ENCODE measurements at regions not wholly inside any gene's neighbourhood (a gene's known extent, or its start where the extent isn't known, plus 50 kb on each side); places are given as distances from the start of the nearest gene placed in this dataset.
A peak's percentile ranks its signal among the peaks of the same experiment; 100 is the strongest.
"Not testable (repeated sequence)": the region's sequence is repeated elsewhere in the genome, so short reads cannot be mapped to it uniquely, and the experiment has no call there.

DNA sequence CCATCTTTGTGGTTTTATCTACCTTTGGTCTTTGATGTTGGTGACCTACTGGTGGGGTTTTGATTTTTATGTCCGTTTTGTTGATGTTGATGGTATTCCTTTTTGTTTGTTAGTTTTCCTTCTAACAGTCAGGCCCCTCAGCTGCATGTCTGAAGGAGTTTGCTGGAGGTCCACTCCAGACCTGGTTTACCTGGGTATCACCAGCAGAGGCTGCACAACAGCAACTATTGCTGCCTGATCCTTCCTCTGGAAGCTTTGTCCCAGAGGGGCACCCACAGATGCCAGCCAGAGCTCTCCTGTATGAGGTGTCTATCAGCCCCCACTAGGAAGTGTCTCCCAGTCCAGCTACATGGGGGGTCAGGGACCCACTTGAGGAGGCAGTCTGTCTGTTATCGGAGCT, 199.3 kb upstream of the WDFY3 start:
- DNase-seq (ENCODE audit: low spot score) = no peak

DNA sequence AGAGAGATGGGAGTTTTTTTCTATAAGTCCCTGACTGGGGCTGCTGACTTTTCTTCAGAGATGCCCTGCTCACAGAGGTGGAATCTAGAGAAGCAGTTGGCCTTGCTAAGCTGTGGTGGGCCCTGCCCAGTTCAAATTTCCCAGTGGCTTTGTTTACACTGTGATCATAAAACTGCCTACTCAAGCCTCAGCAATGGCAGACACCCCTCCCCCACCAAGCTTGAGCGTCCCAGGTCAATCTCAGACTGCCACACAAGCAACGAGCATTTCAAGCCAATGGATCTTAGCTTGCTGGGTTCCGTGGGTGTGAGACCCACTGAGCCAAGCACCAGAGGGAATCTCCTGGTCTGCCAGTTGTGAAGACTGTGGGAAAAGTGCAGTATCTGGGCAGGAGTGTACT, 199.8 kb upstream of the WDFY3 start:
- no peak for DNase-seq (ENCODE audit: low spot score)

DNA sequence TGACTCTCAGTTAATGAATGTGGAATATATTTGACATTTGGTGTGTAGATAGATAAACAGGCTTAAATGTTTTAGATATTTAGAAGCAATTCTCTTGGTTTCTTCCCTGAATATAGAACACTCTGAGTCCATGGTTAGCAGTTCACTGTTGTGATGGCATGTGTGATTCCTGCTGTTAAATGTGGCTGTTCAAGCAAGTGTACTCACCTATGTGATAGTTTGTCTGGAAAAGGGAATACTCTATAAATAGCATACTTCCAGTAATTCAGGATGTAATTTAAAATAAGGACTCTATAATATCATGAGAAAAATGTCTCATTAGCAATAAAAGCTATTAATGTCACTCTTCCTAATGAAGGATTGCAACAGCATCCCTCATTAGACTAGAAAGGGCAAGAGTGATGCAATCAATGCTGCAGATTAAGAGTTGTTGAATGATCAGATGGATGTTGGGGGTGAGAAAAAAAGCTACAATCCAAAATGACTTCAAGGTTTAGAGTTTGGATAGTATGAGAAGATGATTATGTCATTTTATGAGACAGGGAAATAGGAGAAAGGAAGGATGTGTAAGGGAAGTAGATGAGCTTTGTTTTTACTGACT, 201.8 kb upstream of the WDFY3 start:
- no peak for DNase-seq (ENCODE audit: low spot score)

DNA sequence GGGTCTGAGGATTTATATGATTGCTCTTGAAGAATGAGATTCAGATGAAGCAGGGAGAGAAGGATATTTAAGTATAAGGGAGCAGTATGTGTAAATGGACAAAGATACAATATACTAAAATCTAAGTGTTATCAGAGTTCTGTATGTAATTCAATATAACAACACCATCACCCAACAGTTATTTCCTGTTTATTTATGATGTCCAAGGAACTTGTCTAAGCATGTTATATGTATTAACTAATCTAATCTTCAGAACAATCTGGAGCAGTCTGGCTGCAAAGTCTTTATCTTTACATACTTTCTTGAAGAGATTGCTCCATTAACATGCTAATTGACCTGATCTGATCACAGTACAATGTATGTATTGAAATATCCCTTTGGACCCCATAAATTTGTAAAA, 203.8 kb upstream of the WDFY3 start:
- no peak for DNase-seq (ENCODE audit: low spot score)

GRCh38 chr4:85175190-85175589, 208.7 kb upstream of the WDFY3 start:
- DNase-seq (ENCODE audit: low spot score) = no peak

DNA sequence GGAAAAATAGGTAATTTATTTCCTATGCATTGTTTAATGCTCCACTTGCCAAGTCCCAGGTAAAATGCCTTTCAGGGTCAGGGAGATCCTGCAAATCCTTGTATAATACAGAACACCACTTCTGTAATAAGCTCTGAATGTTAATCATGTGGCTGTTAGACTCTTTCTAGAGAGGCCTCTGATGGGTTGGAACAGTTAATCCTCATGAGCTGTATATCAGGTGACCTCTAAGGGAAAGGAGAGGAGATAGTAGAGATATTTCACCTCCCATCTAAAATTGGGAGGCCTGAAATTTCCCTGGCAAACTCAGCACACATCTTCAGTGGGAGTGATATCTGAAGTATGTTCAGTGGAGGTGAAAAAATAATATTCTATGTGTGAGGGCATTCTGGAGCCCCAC, 210.6 kb upstream of the WDFY3 start:
- DNase-seq (ENCODE audit: low spot score) = no peak

GRCh38 chr4:85177679-85178078, 211.2 kb upstream of the WDFY3 start:
- no peak for DNase-seq (ENCODE audit: low spot score)

GRCh38 chr4:85180533-85180932, 214.0 kb upstream of the WDFY3 start:
- DNase-seq (ENCODE audit: low spot score) = no peak

DNA sequence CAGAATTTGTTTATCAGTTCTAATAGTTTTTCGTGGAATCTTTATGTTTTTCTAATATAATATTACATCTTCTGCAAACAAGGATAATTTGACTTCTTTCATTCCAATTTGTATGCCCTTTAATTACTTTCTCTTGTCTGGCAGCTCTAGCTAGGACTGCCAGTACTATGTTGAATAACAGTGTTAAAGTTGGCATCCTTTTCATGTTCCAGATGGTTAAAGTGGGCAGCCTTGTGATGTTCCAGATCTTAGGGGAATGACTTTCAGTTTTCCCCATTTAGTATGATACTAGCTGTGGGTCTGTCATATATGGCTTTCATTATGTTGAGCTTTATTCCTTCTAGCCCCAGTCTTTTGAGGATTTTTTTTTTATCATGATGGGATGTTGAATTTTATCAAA, 220.6 kb upstream of the WDFY3 start:
- DNase-seq (ENCODE audit: low spot score) = no peak

GRCh38 chr4:85196015-85196414, 229.5 kb upstream of the WDFY3 start:
- not testable (repeated sequence) for DNase-seq (ENCODE audit: low spot score)

- DNase-seq (ENCODE audit: low spot score) = no peak
These were observed 233.6 kb upstream of the WDFY3 start for GRCh38 chr4:85200106-85200505.

- peak; percentile 2 for DNase-seq (ENCODE audit: low spot score)
These were observed 242.7 kb upstream of the WDFY3 start for GRCh38 chr4:85209161-85209560.

DNA sequence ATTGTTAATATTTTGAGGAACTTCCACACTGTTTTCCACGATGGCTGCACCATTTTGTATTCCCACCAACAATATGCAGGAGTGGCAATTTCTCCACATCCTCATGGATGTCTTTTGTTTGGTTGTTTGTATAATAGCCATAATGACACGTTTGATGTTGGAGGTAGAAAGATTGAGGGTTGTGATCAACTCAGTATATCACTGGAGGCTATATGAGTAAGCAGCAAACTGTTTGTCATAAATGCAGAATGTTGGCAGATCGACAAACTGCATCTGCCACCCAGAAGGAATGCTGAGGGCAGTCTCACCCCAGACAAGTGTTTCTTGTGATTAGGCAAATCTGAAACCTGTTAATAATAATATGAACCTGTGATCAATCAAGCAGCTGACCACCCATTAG, 243.9 kb upstream of the WDFY3 start:
- no peak for DNase-seq (ENCODE audit: low spot score)

GRCh38 chr4:85216571-85216970, 250.1 kb upstream of the WDFY3 start:
- DNase-seq (ENCODE audit: low spot score) = not testable (repeated sequence)

- no peak for DNase-seq (ENCODE audit: low spot score)
These were observed 252.3 kb upstream of the WDFY3 start for GRCh38 chr4:85218756-85219155.

DNA sequence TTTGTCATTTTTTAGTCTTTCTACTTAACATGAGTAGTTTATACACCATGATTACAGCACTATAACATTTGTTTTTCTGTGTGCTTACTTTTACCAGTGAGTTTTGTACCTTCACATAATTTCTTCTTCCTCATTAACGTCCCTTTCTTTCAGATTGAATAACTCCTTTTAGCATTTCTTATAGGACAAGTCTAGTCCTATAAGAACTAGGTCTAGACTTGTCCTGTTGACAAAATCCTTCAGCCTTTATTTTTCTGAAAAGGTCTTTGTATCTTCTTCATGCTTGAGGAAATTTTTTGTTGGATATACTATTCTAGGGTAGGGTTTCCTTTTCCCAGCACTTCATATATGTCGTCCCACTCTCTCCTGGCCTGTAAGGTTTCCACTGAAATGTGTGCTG, 253.3 kb upstream of the ARHGAP24 start:
- no peak for DNase-seq (ENCODE audit: low spot score)

DNA sequence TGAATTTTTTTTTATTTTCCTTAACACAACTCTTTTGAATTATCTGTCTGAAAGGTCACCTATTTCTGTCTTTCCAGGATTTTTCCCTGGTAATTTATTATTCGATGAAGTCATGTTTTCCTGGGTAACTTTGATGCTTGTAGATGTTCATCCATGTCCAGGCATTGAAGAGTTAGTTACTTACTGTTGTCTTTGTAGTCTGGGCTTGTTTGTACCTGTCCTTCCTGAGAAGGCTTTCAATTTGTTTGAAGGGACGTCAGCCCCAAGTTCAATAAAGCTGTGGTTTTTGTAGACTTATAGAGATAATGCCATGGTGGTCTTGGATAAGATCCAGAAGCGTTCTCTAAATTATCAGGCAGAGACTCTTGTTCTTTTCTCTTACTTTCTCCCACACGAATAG, 252.4 kb upstream of the ARHGAP24 start:
- DNase-seq (ENCODE audit: low spot score) = no peak

DNA sequence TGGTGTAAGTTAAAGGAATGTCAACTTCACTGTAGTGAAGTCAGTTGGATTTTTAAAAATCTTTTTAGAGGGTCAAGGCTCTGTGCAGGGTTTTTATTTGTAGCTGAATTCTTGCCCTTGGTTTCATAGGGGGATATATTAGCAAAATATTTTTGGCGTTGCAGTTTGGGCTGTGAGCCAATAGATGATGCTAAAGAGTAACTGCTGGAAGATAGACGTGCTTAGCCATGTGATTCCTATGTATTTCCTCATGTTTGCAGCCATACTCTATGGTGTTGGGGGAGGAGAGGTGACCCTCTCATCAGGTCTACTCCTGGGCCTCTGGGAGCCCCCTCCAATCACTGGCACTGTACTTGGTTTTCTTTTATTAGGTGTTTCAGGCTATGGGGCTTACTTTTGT, 246.7 kb upstream of the ARHGAP24 start:
- no peak for DNase-seq (ENCODE audit: low spot score)

GRCh38 chr4:85233516-85233915, 241.4 kb upstream of the ARHGAP24 start:
- no peak for DNase-seq (ENCODE audit: low spot score)

DNA sequence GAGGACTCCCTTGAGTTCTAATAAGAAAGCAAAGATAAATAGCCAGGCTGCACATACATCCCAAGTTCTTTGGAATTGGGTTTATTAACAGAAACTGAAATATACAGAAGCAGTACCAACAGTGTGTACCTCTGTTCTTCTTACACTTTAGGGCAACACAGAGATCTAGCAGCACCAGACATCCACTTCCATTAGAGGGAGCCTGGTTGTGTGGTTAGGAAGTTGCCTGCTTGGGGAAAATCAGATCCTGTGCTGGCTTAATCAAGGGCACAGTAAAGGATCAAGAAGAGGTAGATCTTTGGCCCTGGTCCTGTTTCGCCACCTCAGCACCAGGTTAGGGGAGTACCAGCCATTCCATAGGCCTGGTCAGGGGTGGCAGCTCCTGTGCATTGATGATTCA, 231.1 kb upstream of the ARHGAP24 start:
- no peak for DNase-seq (ENCODE audit: low spot score)

DNA sequence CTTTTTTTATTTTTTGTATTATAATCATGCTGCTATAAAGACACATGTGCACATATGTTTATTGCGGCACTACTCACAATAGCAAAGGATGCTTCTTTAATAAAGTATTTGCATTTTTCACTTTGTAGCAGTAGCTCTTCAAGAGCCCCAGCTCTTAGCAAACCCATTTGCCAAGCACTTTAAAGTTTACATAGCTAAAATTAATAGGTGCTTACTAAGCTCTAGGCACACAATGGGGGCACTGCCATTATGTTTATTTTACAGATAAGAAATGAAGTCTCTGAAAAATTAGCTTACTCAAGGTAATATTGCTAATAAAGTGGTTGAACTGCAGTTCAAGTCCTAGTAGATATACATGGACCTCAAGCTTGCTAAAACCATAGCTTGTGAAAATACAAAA, 230.3 kb upstream of the ARHGAP24 start:
- DNase-seq (ENCODE audit: low spot score) = no peak

- no peak for DNase-seq (ENCODE audit: low spot score)
These were observed 228.9 kb upstream of the ARHGAP24 start for GRCh38 chr4:85246055-85246454.

- no peak for DNase-seq (ENCODE audit: low spot score)
These were observed 224.1 kb upstream of the ARHGAP24 start for GRCh38 chr4:85250852-85251251.

DNA sequence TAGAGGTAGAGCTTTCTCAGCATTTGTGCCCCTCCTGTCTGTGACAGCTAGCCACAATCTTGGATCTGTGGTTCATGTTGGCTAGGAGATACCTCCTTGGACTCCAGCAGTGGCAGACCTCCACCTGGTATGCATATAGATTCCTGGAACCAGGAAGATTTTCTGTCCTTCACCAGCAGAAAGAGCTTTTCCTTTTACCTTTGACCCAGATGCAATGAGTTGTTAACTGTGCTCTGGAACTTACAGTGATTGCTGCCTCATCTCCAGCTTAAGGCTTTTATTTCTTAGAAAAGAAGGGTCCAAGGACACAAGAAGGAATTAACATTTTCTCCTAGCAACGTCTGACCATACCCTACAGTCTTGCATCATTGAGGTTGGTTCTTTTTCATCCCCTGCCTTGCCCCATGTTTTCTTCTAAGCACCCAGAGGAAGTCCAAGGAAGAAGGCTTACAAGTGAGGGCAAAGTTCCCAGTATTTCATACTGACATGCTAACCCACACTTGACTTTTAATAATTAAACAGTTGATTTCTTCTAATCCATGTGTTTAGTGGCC, 217.1 kb upstream of the ARHGAP24 start:
- DNase-seq (ENCODE audit: low spot score) = no peak

DNA sequence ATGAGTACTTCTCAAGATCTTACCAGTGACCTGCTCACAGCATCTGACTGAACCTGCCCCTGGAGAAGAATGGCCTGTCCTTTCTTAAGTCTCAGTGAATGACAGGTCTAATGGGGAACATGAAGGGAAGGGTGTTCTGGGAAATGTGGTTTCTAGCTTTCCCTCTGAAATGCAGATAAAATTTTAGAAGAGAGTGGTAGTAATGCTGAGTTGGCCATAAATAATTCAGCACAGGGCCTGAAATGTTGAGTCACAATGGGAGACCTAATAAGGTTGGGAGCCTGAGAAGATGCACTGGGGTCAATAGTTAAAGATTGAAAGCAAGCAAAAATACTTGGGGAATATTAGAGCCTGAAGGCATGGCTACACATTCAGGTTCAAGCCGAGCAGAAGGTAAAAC, 214.9 kb upstream of the ARHGAP24 start:
- DNase-seq (ENCODE audit: low spot score) = no peak
